ENCODE measurements at regions not wholly inside any gene's neighbourhood (a gene's known extent, or its start where the extent isn't known, plus 50 kb on each side); places are given as distances from the start of the nearest gene placed in this dataset.

- Mint-ChIP-seq H3K27ac (no peak overlapping the region), H3K9me3 (peaks cover 27% of the 10 kb centered on the region), H3K4me1 (no peaks in the 10 kb centered on the region), H3K36me3 (peaks cover 3% of the 10 kb centered on the region), H3K27me3 (ENCODE audit: low read depth) (no peaks in the 10 kb centered on the region), H3K4me3 (no peak overlapping the region)
- CTCF ChIA-PET, result no interaction called here
- TF ChIP-seq, protein P1, sequence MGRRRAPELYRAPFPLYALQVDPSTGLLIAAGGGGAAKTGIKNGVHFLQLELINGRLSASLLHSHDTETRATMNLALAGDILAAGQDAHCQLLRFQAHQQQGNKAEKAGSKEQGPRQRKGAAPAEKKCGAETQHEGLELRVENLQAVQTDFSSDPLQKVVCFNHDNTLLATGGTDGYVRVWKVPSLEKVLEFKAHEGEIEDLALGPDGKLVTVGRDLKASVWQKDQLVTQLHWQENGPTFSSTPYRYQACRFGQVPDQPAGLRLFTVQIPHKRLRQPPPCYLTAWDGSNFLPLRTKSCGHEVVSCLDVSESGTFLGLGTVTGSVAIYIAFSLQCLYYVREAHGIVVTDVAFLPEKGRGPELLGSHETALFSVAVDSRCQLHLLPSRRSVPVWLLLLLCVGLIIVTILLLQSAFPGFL (CRISPR knock-in tag; IDR thresholded peaks at IDR 0.05; ENCODE audit: borderline replicate concordance), result no peak
- TF ChIP-seq, protein P2, sequence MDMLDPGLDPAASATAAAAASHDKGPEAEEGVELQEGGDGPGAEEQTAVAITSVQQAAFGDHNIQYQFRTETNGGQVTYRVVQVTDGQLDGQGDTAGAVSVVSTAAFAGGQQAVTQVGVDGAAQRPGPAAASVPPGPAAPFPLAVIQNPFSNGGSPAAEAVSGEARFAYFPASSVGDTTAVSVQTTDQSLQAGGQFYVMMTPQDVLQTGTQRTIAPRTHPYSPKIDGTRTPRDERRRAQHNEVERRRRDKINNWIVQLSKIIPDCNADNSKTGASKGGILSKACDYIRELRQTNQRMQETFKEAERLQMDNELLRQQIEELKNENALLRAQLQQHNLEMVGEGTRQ (CRISPR knock-in tag; IDR thresholded peaks at IDR 0.05), result no peak
- TF ChIP-seq NFYB (CRISPR knock-in tag; conservative IDR thresholded peaks at IDR 0.05; ENCODE audit: low read depth) (no peak), ESRRA (CRISPR knock-in tag; IDR thresholded peaks at IDR 0.05; ENCODE audit: borderline replicate concordance) (no peak), NR1H2 (CRISPR knock-in tag; IDR thresholded peaks at IDR 0.05) (no peak), ETV6 (CRISPR knock-in tag; IDR thresholded peaks at IDR 0.05) (no peak), ZNF416 (CRISPR knock-in tag; IDR thresholded peaks at IDR 0.05) (no peak), ATF3 (CRISPR knock-in tag; conservative IDR thresholded peaks at IDR 0.05) (no peak), ZNF671 (CRISPR knock-in tag; IDR thresholded peaks at IDR 0.05) (no peak), ZNF423 (CRISPR knock-in tag; IDR thresholded peaks at IDR 0.05) (no peak), TCF7 (CRISPR knock-in tag; IDR thresholded peaks at IDR 0.05; ENCODE audit: low read depth) (no peak), OVOL2 (CRISPR knock-in tag; IDR thresholded peaks at IDR 0.05; ENCODE audit: borderline replicate concordance) (no peak), EMX1 (CRISPR knock-in tag; IDR thresholded peaks at IDR 0.05) (no peak), ZNF138 (CRISPR knock-in tag; conservative IDR thresholded peaks at IDR 0.05) (no peak), ZNF317 (CRISPR knock-in tag; IDR thresholded peaks at IDR 0.05; ENCODE audit: borderline replicate concordance, low read depth) (no peak), MLX (CRISPR knock-in tag; IDR thresholded peaks at IDR 0.05) (no peak)
- TF ChIP-seq, protein P3, sequence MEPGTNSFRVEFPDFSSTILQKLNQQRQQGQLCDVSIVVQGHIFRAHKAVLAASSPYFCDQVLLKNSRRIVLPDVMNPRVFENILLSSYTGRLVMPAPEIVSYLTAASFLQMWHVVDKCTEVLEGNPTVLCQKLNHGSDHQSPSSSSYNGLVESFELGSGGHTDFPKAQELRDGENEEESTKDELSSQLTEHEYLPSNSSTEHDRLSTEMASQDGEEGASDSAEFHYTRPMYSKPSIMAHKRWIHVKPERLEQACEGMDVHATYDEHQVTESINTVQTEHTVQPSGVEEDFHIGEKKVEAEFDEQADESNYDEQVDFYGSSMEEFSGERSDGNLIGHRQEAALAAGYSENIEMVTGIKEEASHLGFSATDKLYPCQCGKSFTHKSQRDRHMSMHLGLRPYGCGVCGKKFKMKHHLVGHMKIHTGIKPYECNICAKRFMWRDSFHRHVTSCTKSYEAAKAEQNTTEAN (CRISPR knock-in tag; IDR thresholded peaks at IDR 0.05), result no peak
- TF ChIP-seq, protein P4, sequence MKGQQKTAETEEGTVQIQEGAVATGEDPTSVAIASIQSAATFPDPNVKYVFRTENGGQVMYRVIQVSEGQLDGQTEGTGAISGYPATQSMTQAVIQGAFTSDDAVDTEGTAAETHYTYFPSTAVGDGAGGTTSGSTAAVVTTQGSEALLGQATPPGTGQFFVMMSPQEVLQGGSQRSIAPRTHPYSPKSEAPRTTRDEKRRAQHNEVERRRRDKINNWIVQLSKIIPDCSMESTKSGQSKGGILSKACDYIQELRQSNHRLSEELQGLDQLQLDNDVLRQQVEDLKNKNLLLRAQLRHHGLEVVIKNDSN (CRISPR knock-in tag; IDR thresholded peaks at IDR 0.05), result no peak
- DNase-seq (ENCODE audit: low spot score) (no peak), ATAC-seq (no peak)
- POLR2A ChIA-PET, result no interaction called here
Observed at GRCh38 chrX:20547611-20548051, 280.9 kb upstream of the RPS6KA3 start.

- no peak overlapping the region for H3K4me3 Mint-ChIP-seq
- H3K27me3 Mint-ChIP-seq (ENCODE audit: low read depth), result no peaks in the 10 kb centered on the region; the same call in 1 of the 2 replicates
- DNase-seq (ENCODE audit: low spot score), result no peak
- H3K9me3 Mint-ChIP-seq, result peaks cover 44% of the 10 kb centered on the region
- TF ChIP-seq EMX1 (CRISPR knock-in tag; IDR thresholded peaks at IDR 0.05) (no peak), IRF2 (CRISPR knock-in tag; IDR thresholded peaks at IDR 0.05; ENCODE audit: borderline replicate concordance, low read depth) (no peak), CDX4 (CRISPR knock-in tag; IDR thresholded peaks at IDR 0.05; ENCODE audit: borderline replicate concordance) (no peak), ZNF263 (CRISPR knock-in tag; IDR thresholded peaks at IDR 0.05; ENCODE audit: low read depth) (no peak), ZNF423 (CRISPR knock-in tag; IDR thresholded peaks at IDR 0.05) (no peak), GABPB1 (CRISPR knock-in tag; IDR thresholded peaks at IDR 0.05) (no peak), TEAD1 (CRISPR knock-in tag; IDR thresholded peaks at IDR 0.05) (no peak), CBFB (CRISPR knock-in tag; IDR thresholded peaks at IDR 0.05; ENCODE audit: low read depth) (no peak)
- TF ChIP-seq, protein P5, sequence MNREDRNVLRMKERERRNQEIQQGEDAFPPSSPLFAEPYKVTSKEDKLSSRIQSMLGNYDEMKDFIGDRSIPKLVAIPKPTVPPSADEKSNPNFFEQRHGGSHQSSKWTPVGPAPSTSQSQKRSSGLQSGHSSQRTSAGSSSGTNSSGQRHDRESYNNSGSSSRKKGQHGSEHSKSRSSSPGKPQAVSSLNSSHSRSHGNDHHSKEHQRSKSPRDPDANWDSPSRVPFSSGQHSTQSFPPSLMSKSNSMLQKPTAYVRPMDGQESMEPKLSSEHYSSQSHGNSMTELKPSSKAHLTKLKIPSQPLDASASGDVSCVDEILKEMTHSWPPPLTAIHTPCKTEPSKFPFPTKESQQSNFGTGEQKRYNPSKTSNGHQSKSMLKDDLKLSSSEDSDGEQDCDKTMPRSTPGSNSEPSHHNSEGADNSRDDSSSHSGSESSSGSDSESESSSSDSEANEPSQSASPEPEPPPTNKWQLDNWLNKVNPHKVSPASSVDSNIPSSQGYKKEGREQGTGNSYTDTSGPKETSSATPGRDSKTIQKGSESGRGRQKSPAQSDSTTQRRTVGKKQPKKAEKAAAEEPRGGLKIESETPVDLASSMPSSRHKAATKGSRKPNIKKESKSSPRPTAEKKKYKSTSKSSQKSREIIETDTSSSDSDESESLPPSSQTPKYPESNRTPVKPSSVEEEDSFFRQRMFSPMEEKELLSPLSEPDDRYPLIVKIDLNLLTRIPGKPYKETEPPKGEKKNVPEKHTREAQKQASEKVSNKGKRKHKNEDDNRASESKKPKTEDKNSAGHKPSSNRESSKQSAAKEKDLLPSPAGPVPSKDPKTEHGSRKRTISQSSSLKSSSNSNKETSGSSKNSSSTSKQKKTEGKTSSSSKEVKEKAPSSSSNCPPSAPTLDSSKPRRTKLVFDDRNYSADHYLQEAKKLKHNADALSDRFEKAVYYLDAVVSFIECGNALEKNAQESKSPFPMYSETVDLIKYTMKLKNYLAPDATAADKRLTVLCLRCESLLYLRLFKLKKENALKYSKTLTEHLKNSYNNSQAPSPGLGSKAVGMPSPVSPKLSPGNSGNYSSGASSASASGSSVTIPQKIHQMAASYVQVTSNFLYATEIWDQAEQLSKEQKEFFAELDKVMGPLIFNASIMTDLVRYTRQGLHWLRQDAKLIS (CRISPR knock-in tag; IDR thresholded peaks at IDR 0.05; ENCODE audit: borderline replicate concordance), result no peak
- H3K27ac Mint-ChIP-seq, result no peak overlapping the region
- ChIA-PET POLR2A (no interaction called here), CTCF (no interaction called here)
- no peak for ATAC-seq
- H3K4me1 Mint-ChIP-seq, result no peaks in the 10 kb centered on the region
- peaks cover 17% of the 10 kb centered on the region for H3K36me3 Mint-ChIP-seq
Observed at GRCh38 chrX:20545538-20545937, 278.8 kb upstream of the RPS6KA3 start.

Data from WTC11 (cell line).